ENCODE measurements at regions not wholly inside any gene's neighbourhood (a gene's known extent, or its start where the extent isn't known, plus 50 kb on each side); places are given as distances from the start of the nearest gene placed in this dataset.

GRCh38 chr9:100679834-100680233, 102.0 kb downstream of the CAVIN4 start:
- TF ChIP-seq CTCF (IDR thresholded peaks at IDR 0.05; ENCODE audit: low read depth, low read length) = no peak
- DNase-seq (ENCODE audit: extremely low read depth, low read depth) = no peak

GRCh38 chr9:100686420-100686819, 108.5 kb downstream of the CAVIN4 start:
- DNase-seq (ENCODE audit: extremely low read depth, low read depth) = no peak
- no peak for TF ChIP-seq CTCF (IDR thresholded peaks at IDR 0.05; ENCODE audit: low read depth, low read length)

- no peak for DNase-seq (ENCODE audit: extremely low read depth, low read depth)
- TF ChIP-seq CTCF (IDR thresholded peaks at IDR 0.05; ENCODE audit: low read depth, low read length) = no peak
These were observed 111.8 kb downstream of the CAVIN4 start for GRCh38 chr9:100689635-100690034.

- no peak for TF ChIP-seq CTCF (IDR thresholded peaks at IDR 0.05; ENCODE audit: low read depth, low read length)
- no peak for DNase-seq (ENCODE audit: extremely low read depth, low read depth)
These were observed 112.6 kb downstream of the CAVIN4 start for GRCh38 chr9:100690438-100690837.

GRCh38 chr9:100697339-100697738, 119.5 kb downstream of the CAVIN4 start:
- DNase-seq (ENCODE audit: extremely low read depth, low read depth) = no peak
- TF ChIP-seq CTCF (IDR thresholded peaks at IDR 0.05; ENCODE audit: low read depth, low read length) = no peak

- DNase-seq (ENCODE audit: extremely low read depth, low read depth) = no peak
- no peak for TF ChIP-seq CTCF (IDR thresholded peaks at IDR 0.05; ENCODE audit: low read depth, low read length)
These were observed 121.1 kb downstream of the CAVIN4 start for GRCh38 chr9:100698945-100699344.

- no peak for DNase-seq (ENCODE audit: extremely low read depth, low read depth)
- no peak for TF ChIP-seq CTCF (IDR thresholded peaks at IDR 0.05; ENCODE audit: low read depth, low read length)
These were observed 121.8 kb downstream of the CAVIN4 start for GRCh38 chr9:100699668-100700067.
